ENCODE measurements at regions not wholly inside any gene's neighbourhood (a gene's known extent, or its start where the extent isn't known, plus 50 kb on each side); places are given as distances from the start of the nearest gene placed in this dataset.

GRCh38 chr7:127525866-127526480 lies 59.4 kb downstream of the GCC1 start:
- TF ChIP-seq CTCF (IDR thresholded peaks at IDR 0.05) (no peak), ZFX (IDR thresholded peaks at IDR 0.05; ENCODE audit: borderline replicate concordance) (no peak)

Measured in 22Rv1 (cell line).